HG03565 (cell line): ENCODE measurements at regions not wholly inside any gene's neighbourhood (a gene's known extent, or its start where the extent isn't known, plus 50 kb on each side); places are given as distances from the start of the nearest gene placed in this dataset.
"Not testable (repeated sequence)": the region's sequence is repeated elsewhere in the genome, so short reads cannot be mapped to it uniquely, and the experiment has no call there.

Source experiments
- ATAC-seq: cut with Tn5 transposase; IDR thresholded peaks from one replicate; pipeline ENCODE4 v1.9.1; 2021; ENCODE audit warnings: mild to moderate bottlenecking, moderate library complexity; ENCODE audit not compliant: unreplicated experiment

DNA sequence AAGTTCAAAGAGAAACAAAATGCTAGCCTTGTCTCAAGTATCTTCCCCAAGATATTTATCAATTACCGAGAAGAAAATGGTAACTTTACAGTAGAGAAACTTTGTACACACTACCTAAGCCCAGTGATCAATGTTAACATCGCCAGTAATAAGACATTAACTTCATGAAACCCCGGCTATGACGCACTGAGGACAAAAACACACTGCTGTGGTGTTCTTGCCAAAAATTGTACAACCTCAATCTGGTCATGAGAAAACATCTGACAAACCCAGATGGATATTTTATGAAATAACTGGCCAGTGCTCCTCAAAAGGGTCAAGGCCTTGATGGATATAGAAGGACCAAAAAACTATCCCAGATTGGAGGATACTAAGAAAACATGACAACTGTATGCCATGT, 85.5 kb upstream of the DTNBP1 start:
- ATAC-seq, result no peak

- ATAC-seq, result no peak
These were observed 84.6 kb upstream of the DTNBP1 start for GRCh38 chr6:15747354-15747883.

DNA sequence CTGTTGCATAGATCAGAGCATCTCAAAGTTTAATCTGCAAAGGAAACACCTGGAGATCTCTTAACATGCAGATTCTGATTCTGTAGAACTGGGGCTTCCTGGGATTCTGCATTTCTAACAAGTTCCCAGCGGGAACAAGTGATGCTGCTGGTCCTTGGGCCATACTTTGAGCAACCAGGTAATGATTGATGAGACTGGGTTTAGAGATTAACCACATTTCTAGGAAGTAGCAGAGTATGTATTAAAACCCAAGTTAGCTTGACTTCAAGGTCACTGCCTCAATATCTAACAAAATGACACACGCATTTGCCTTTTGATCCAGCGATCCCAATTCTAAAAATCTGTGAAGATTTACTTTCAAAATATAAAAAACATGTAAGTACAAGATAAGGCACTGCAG, 83.0 kb upstream of the DTNBP1 start:
- ATAC-seq, result no peak

DNA sequence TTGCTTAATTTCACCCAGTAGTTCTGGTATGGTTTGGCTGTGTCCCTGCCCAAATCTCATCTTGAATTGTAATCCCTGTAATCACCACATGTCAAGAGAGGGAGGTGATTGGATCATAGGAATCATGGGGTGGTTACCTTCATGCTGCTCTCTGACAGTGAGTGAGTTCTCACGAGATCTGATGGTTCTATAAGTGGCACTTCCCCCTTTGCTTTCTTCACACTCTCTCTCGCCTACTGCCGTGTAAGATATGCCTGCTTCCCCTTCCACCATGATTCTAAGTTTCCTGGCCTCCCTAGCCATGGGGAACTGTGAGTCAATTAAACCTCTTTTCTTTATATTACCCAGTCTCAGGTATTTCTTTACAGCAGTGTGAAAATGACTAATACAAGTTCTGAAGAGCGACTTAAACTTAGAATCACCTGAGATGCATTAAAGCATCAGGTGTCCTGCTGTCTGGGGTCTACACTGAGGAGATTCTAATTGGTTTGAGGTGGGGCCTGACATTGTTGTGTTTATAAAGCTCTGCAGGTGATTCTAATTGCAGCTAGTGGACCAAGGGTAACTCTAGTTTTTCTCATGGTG, 82.1 kb upstream of the DTNBP1 start:
- ATAC-seq, result no peak

DNA sequence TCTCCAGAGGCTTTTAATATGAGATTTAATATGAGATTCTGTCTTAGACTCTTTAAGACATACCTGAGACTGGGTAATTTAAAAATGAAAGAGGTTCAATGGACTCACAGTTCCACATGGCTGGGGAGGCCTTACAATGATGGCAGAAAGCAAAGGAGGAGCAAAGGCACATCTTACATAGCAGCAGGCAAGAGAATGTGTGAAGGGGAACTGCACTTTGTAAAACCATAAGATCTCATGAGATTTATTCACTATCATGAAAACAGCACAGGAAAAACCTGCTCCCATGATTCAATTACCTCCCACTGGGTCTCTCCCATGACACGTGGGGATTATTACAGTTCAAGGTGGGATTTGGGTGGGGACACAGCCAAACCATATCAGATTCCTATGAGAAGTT, 79.2 kb upstream of the DTNBP1 start:
- ATAC-seq, result not testable (repeated sequence)

GRCh38 chr6:15741405-15741804, 78.6 kb upstream of the DTNBP1 start:
- ATAC-seq, result no peak

- no peak for ATAC-seq
These were observed 77.0 kb upstream of the DTNBP1 start for GRCh38 chr6:15739867-15740266.

DNA sequence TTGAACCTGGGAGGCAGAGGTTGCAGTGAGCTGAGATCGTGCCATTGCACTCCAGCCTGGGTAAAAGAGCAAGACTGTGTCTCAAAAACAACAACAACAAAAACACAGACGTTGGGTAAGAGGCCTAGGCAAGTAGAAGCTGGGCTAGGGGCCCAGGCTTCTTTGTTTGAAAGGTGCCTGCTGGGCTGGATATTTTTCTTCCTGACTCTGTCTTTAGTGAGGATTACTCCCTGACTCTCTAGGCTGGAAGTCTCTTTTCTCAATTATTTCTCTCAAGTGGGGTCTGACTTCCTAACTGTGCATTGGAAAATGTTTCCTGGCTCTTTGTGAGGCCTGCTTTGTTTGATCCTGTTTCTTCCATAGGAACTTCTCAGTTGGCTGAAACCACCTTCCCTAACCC, 76.5 kb upstream of the DTNBP1 start:
- ATAC-seq, result no peak

DNA sequence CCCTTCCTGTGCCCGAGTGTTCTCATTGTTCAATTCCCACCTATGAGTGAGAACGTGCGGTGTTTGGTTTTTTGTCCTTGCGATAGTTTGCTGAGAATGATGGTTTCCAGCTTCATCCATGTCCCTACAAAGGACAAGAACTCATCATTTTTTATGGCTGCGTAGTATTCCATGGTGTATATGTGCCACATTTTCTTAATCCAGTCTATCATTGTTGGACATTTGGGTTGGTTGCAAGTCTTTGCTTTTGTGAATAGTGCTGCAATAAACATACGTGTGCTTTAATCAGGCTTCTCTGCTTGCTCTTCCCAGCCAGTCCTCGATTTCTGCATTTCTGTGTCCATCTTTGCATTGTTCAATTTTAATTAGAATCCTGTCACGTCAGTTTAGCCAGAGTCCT, 75.4 kb upstream of the DTNBP1 start:
- ATAC-seq, result not testable (repeated sequence)

GRCh38 chr6:15736297-15736696, 73.5 kb upstream of the DTNBP1 start:
- no peak for ATAC-seq

DNA sequence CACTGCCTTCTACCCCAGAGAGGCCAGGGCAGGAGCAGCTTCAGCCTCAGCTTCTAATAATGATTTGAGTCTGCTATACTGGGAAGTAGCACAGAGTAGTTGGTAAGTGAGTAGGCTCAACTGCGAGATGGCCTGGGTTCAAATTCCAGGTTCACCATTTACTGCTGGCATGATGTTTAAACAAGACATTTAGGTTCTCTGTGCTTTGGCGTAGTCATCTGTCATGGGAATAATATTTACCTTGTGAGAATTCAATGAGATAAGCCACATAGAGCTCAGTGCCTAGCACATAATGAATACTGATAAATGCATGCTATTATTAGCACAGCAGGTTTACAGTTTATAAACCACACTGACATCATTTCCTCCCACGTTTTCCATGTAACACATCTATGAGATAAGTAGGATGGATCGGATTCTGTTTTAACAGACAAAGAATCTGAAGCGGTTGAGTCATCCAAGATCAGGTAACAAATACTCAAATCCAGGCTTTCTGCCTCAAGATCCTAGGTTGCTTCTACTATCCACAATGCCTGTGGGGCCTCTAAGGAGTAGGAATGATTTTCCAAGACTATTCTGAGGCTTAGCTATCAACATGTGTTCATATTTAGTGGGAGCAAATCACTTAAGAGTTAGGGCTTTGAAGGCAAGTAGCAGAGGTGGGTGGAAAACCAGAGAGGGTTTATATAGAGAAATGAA, 72.9 kb upstream of the DTNBP1 start:
- ATAC-seq, result no peak

DNA sequence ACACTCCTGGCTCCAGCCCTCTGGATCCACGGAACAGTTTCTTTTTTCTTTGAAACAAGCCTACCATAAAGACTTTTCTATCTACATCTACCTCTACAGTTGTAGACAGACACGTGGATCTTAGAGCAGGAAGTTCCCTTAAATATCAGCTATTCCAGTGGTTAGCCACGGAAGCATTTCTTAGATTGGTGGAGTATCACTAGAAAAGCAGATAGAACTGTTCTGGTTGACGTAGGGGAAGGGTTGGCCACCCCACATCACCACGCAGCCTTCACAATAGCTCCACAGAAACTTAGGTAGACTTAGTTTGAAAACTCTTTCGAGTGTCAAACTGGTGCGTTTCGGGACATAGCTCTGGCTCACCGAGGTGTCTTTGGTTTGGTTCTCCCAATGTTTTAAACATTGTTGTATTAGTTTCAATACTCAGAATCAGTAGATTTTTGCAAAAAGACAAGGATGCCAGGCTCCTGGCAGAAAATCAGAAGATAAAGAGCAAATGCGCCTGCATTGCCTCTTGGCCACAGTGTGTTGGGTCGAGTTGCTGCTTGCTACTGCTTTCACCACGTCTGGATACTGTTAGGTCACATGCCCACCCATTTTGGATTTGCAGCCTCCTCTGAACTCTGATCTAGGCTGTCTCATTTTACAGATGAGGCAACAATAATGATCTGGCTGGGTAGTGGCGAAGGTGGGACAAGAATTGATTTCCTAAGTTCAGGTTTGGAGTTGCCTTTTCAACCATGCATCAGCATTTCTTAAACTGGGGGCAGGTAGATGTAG, 71.5 kb upstream of the DTNBP1 start:
- ATAC-seq, result no peak

- no peak for ATAC-seq
These were observed 68.1 kb upstream of the DTNBP1 start for GRCh38 chr6:15730922-15731321.

GRCh38 chr6:15730442-15730841, 67.6 kb upstream of the DTNBP1 start:
- ATAC-seq, result no peak

- ATAC-seq, result no peak
These were observed 59.9 kb upstream of the DTNBP1 start for GRCh38 chr6:15722731-15723130.

DNA sequence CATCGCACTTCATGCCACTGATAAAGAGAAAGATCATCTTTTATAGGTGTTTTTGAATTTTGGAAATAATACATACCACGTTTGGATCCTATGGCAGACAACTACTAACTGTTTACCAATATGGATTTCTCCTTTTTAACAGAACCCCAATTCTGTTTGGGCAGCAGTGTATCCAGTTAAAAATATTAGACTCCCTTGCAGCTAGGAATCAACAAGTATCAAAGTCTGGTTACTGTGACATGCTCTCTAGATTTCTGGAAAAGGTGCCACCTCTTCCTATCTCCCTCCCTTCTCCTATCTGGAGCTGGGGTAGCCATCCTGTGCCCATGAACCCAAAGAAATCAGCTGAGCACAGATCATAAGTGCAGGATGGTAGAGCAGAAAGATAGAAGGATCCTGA, 54.1 kb upstream of the DTNBP1 start:
- no peak for ATAC-seq

DNA sequence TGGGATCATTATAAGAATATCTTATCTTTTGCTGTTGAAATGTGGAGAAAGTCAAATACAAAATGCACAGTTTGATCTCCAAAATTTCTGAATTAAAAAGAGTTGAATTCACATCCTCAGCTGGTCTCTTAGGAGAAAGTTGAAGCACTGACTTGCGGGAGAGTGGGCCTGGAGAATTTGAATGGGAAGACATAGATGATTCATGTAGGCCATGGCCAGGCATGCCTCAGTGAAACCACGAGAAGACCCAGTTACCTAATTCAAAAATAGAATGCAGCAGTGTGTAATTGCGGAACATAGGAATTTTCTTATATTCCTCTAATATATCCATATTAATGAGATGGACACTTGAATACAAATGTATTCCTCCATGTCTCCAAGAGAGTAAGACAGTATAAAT, 53.0 kb upstream of the DTNBP1 start:
- ATAC-seq, result no peak

DNA sequence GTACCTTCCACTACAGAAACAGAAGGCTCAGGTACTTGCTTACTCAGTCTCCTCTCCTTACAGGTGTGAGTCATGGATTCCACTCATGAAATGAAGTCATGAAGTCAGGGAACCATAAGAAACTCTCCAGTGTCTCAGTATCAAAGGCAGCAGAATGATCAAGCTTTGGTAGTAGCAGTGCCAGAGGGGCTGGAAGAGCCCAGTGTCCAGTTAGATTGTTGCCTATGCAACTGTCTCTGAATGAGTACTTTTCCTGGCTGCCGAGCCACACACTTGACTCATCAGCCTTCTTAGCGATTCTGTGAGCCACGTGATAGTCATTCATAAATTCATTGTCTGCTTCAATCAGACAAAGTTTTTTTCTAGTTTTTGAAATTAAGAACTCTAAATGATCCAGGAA, 52.2 kb upstream of the DTNBP1 start:
- ATAC-seq, result no peak

- ATAC-seq, result no peak
These were observed 51.8 kb upstream of the DTNBP1 start for GRCh38 chr6:15714658-15715057.

GRCh38 chr6:15713325-15713724, 50.5 kb upstream of the DTNBP1 start:
- no peak for ATAC-seq

- no peak for ATAC-seq
These were observed 50.0 kb upstream of the DTNBP1 start for GRCh38 chr6:15712797-15713196.
